PC-9 (cell line): ENCODE measurements at regions not wholly inside any gene's neighbourhood (a gene's known extent, or its start where the extent isn't known, plus 50 kb on each side); places are given as distances from the start of the nearest gene placed in this dataset.

Experiments
- EZH2 ChIP-seq: fragments of 200-600 bp; sonication (generic); IDR thresholded peaks from 2 replicates; pipeline ENCODE4 v1.8.0; 2017; ENCODE audit warnings: antibody characterized with exemption, low read depth
- TF ChIP-seq, protein P1 (sequence below): fragments of 200-600 bp; sonication (generic); conservative IDR thresholded peaks from 2 replicates; pipeline ENCODE4 v1.6.1; 2017; ENCODE audit warnings: mixed run types, antibody characterized with exemption, mild to moderate bottlenecking, moderate library complexity

DNA sequence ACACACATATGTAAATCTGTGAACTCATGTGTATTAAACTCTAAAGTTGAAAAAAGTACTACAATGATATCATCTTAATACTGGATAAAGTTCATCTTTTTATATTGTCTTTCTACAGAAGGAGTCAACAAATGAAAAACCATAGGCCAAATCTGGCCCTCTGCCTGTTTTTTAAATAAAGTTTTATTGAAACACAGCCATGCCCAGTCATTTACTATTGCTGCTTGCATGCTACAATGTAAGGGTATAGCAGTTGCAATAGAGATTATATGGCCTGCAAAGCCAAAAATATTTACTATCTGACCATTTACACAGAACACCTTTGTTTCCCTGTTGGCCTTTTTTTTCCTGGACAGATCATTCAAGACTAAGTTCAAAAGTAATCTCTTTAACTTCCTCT lies 374.6 kb upstream of the ARID1B start:
- TF ChIP-seq EZH2: no peak
- TF ChIP-seq, protein P1, sequence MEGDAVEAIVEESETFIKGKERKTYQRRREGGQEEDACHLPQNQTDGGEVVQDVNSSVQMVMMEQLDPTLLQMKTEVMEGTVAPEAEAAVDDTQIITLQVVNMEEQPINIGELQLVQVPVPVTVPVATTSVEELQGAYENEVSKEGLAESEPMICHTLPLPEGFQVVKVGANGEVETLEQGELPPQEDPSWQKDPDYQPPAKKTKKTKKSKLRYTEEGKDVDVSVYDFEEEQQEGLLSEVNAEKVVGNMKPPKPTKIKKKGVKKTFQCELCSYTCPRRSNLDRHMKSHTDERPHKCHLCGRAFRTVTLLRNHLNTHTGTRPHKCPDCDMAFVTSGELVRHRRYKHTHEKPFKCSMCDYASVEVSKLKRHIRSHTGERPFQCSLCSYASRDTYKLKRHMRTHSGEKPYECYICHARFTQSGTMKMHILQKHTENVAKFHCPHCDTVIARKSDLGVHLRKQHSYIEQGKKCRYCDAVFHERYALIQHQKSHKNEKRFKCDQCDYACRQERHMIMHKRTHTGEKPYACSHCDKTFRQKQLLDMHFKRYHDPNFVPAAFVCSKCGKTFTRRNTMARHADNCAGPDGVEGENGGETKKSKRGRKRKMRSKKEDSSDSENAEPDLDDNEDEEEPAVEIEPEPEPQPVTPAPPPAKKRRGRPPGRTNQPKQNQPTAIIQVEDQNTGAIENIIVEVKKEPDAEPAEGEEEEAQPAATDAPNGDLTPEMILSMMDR: no peak
